ENCODE measurements at regions not wholly inside any gene's neighbourhood (a gene's known extent, or its start where the extent isn't known, plus 50 kb on each side); places are given as distances from the start of the nearest gene placed in this dataset.
"Not testable (repeated sequence)": the region's sequence is repeated elsewhere in the genome, so short reads cannot be mapped to it uniquely, and the experiment has no call there.

DNA sequence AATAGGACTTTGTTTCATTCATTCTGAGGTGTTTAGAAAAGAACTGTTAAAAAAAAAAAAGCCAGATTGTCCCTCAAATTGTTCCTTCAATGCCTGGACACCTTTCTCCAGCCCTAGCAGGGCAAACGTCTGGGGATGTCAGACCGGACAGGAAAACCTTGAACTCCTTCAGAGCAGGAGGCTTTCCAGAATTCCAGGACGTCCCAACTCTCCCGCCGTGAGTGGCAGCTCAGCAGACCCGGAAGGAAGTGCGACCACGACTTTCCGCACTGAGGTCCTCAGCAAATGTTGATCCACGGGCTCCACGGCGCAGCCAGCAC lies 139.1 kb downstream of the DLL1 start:
- H3K27ac ChIP-seq (ENCODE audit: low read length), result no peak overlapping the region
- no peak for DNase-seq (ENCODE audit: low read depth, low spot score)
- H3K36me3 ChIP-seq (ENCODE audit: control insufficient read depth, insufficient read depth, low read length), result no peaks in the 10 kb centered on the region
- no CpG with 5 or more reads among the region's 12 CpGs for WGBS (ENCODE audit: insufficient coverage, insufficient read length)
- no peaks in the 10 kb centered on the region for H3K27me3 ChIP-seq (ENCODE audit: control insufficient read depth, insufficient read depth, low read length)
- H3K4me1 ChIP-seq (ENCODE audit: control insufficient read depth, insufficient read depth, low read length), result peaks cover 7% of the 10 kb centered on the region
- H3K9me3 ChIP-seq (ENCODE audit: control insufficient read depth, insufficient read depth, low read length), result no peaks in the 10 kb centered on the region
- no peak overlapping the region for H3K4me3 ChIP-seq (ENCODE audit: low read length)

DNA sequence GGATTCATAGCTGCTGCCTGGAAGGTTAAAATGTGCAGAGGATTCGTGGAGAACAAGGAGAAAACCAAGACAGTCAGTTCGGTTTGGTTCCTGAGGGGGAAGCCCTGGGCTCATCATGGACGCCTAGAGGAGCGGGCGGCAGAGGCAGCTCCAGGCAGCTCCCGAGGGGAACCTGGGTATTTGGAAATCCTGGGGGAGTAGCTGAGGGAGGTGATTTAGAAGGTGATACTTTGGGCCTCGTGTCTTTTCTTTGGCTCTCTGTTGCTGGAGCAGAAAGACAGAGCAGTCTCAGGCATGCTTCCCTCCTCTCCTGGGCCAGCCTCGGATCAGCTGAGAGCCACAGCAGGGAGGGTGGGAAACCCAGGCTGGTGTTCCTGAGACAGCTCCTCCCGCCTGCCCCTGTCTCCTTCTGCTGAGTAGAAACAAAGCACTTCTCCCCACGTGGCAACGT lies 139.5 kb downstream of the DLL1 start:
- Histone ChIP-seq H3K4me1 (ENCODE audit: control insufficient read depth, insufficient read depth, low read length) (peaks cover 7% of the 10 kb centered on the region), H3K36me3 (ENCODE audit: control insufficient read depth, insufficient read depth, low read length) (no peaks in the 10 kb centered on the region), H3K9me3 (ENCODE audit: control insufficient read depth, insufficient read depth, low read length) (no peaks in the 10 kb centered on the region), H3K27me3 (ENCODE audit: control insufficient read depth, insufficient read depth, low read length) (no peaks in the 10 kb centered on the region), H3K4me3 (ENCODE audit: low read length) (no peak overlapping the region), H3K27ac (ENCODE audit: low read length) (no peak overlapping the region)
- DNase-seq (ENCODE audit: low read depth, low spot score), result no peak
- WGBS (ENCODE audit: insufficient coverage, insufficient read length), result no CpG with 5 or more reads among the region's 11 CpGs

DNA sequence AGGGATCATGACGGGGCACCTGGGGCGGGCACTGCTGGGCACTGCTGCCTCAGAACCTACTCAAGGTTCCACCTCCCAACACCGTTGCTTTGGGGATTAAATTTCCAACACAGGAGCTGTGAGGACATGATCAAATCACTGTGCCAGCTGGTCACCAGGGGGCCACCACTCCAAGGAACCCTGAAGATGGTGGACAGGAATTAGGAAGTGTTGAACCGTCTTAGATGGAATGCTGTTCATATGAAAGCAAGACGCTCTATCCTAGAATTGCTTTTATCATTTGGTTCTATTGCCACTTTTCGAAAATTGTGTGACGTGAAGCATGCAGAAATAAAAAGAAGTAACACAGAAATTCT lies 140.3 kb downstream of the DLL1 start:
- no peaks in the 10 kb centered on the region for H3K36me3 ChIP-seq (ENCODE audit: control insufficient read depth, insufficient read depth, low read length)
- peaks cover 7% of the 10 kb centered on the region for H3K4me1 ChIP-seq (ENCODE audit: control insufficient read depth, insufficient read depth, low read length)
- H3K27me3 ChIP-seq (ENCODE audit: control insufficient read depth, insufficient read depth, low read length), result no peaks in the 10 kb centered on the region
- no peak overlapping the region for H3K27ac ChIP-seq (ENCODE audit: low read length)
- H3K4me3 ChIP-seq (ENCODE audit: low read length), result no peak overlapping the region
- DNase-seq (ENCODE audit: low read depth, low spot score), result no peak
- no peaks in the 10 kb centered on the region for H3K9me3 ChIP-seq (ENCODE audit: control insufficient read depth, insufficient read depth, low read length)
- WGBS (ENCODE audit: insufficient coverage, insufficient read length), result no CpG with 5 or more reads among the region's 7 CpGs

DNA sequence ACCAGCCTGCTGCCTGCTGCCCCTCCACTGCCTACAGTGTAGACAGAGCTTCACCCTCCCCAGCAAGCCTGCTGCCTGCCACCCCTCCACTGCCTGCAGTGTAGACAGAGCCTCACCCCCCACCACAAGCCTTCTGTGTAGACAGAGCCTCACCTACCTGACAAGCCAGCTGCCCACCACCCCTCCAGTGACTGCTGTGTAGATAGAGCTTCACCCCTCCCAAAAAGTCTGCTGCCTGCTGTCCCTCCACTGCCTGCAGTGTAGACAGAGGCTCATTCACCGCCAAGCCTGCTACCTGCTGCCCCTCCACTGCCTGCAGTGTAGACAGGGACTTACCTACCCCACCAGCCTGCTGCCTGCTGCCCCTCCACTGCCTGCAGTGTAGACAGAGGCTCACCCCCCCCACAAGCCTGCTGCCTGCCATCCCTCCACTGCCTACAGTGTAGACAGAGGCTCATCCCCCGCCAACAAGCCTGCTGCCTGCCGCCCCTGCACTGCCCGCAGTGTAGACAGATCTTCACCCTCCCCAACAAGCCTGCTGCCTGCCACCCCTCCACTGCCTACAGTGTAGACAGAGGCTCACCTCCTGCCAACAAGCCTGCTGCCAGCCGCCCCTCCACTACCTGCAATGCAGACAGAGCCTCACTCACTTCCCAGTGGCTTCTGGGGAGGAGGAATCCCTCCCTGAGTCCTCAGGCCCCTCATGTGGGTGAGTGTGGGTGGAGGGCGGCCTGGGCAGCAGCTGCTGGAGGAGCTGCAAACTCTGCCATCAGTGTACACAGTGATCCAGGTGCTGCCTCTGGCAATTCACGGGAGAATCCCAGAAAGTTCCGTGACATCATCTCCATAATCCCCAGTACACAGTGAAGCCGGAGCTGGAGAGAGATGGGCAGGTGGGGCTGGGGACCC lies 140.9 kb downstream of the DLL1 start:
- Histone ChIP-seq H3K27me3 (ENCODE audit: control insufficient read depth, insufficient read depth, low read length) (no peaks in the 10 kb centered on the region), H3K9me3 (ENCODE audit: control insufficient read depth, insufficient read depth, low read length) (no peaks in the 10 kb centered on the region), H3K36me3 (ENCODE audit: control insufficient read depth, insufficient read depth, low read length) (no peaks in the 10 kb centered on the region), H3K27ac (ENCODE audit: low read length) (no peak overlapping the region), H3K4me3 (ENCODE audit: low read length) (no peak overlapping the region), H3K4me1 (ENCODE audit: control insufficient read depth, insufficient read depth, low read length) (peaks cover 7% of the 10 kb centered on the region)
- no CpG with 5 or more reads among the region's 9 CpGs for WGBS (ENCODE audit: insufficient coverage, insufficient read length)
- DNase-seq (ENCODE audit: low read depth, low spot score), result no peak

DNA sequence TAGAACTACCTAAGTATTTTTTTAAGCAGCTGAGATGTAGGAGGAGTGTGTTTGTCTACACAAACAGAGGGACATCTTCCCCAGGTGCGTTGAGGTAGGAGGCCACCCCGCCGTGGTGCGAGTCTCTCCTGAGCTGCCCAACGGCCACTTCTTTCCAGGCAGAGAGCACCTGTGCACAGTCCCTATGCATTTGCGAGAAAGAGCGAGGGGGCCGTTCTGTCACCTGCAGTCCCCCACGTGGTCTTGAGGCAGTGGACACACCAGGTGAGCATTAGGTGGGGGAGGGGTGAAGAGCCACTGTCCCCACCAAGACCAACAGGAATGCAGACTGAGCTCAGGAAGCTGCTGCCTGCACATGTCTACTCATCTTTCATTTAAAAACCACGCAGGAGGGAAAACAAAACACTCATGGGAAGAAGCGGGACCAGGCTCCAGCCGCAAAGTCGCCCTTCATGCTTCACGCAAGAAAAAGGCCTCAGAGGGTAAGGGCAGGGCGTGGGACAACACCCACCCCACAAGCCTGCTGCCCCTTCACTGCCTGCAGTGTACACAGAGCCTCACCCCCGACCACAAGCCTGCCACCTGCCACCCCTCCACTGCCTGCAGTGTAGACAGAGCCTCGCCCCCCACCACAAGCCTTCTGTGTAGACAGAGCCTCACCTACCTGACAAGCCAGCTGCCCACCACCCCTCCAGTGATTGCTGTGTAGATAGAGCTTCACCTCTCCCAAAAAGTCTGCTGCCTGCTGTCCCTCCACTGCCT lies 142.0 kb downstream of the DLL1 start:
- no peaks in the 10 kb centered on the region for H3K36me3 ChIP-seq (ENCODE audit: control insufficient read depth, insufficient read depth, low read length)
- DNase-seq (ENCODE audit: low read depth, low spot score), result no peak
- WGBS (ENCODE audit: insufficient coverage, insufficient read length), result no CpG with 5 or more reads among the region's 17 CpGs
- H3K27ac ChIP-seq (ENCODE audit: low read length), result no peak overlapping the region
- H3K27me3 ChIP-seq (ENCODE audit: control insufficient read depth, insufficient read depth, low read length), result no peaks in the 10 kb centered on the region
- H3K9me3 ChIP-seq (ENCODE audit: control insufficient read depth, insufficient read depth, low read length), result no peaks in the 10 kb centered on the region
- H3K4me1 ChIP-seq (ENCODE audit: control insufficient read depth, insufficient read depth, low read length), result peaks cover 7% of the 10 kb centered on the region
- no peak overlapping the region for H3K4me3 ChIP-seq (ENCODE audit: low read length)

DNA sequence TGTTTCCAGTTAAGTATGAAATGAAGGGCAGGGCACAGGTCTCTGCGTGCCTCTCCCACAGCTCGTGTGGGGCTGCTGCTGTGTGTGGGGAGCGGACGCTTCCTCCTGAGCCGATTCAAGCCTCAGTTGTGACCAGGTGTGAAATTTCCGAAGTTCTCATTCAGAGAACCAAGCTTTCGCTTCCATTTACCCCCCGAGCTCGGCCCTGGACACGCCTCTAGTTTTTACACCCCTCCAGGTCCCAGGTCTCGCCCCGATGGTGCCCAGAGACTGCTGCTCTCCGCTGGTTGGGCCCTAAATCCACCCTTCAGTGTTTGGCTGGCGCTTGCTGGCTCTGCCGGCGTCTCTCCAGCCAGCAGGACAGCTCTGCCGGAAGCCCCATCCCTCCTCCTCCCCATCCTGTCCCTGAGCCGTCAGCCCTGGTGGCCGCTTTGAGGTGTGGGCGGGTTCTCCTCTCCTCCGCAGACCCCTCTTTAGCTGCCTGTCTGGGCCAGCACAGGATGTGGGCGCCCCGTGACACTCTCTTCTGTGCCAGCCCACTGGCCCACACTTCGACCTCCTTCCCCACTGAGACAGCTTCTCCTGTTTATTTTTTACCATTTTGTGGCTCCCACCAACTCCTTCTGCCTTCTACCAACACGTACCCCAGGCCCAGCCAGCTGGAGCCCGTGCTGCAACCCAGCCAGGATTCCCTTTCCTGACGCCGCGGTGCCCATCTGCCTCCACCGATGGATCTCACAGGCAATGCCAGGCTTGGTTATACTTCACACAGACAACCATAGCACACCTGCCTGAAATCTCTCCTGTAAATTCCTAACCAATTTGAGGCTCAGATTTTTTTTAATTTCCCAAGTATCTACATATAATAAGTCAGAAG lies 142.8 kb downstream of the DLL1 start:
- Histone ChIP-seq H3K36me3 (ENCODE audit: control insufficient read depth, insufficient read depth, low read length) (no peaks in the 10 kb centered on the region), H3K4me1 (ENCODE audit: control insufficient read depth, insufficient read depth, low read length) (peaks cover 4% of the 10 kb centered on the region), H3K4me3 (ENCODE audit: low read length) (no peak overlapping the region), H3K9me3 (ENCODE audit: control insufficient read depth, insufficient read depth, low read length) (no peaks in the 10 kb centered on the region), H3K27me3 (ENCODE audit: control insufficient read depth, insufficient read depth, low read length) (no peaks in the 10 kb centered on the region), H3K27ac (ENCODE audit: low read length) (no peak overlapping the region)
- no CpG with 5 or more reads among the region's 30 CpGs for WGBS (ENCODE audit: insufficient coverage, insufficient read length)
- DNase-seq (ENCODE audit: low read depth, low spot score), result no peak

DNA sequence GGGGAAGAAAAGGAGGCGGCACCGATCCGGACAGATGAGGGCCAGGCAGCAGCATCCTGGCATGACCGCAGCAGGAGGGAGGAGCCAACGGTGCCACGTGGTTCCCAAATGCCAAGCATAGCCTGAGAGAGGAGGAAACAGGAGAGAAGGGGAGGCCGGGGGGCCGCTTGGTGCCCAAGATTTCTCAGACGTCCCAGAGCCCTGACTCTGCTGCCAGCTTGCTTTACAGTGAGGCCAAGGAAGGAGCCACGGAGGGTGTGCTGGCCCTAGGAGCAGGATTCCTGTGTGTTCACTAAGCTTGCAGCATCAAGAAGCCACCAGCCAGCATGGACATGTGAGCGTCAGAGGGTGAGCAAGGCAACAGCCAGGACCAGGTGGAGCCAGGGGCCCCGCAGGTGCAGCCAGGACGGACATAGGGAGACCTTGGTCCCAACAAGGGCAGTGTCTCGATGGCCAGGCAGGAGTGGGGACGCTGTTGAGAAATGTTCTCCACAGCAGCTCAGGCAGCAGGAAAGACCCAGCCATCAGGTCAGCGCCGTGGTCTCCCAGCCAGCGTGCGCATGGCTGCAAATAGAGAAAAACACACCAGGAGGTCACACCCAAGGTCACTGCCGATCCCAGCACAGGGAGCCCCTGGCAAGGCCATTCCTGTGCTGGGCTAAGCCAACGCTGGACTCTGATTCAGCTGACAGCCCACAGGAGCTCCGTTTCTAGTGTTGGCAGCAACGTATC lies 143.7 kb downstream of the DLL1 start:
- H3K27me3 ChIP-seq (ENCODE audit: control insufficient read depth, insufficient read depth, low read length), result no peaks in the 10 kb centered on the region
- H3K27ac ChIP-seq (ENCODE audit: low read length), result no peak overlapping the region
- H3K4me3 ChIP-seq (ENCODE audit: low read length), result no peak overlapping the region
- H3K4me1 ChIP-seq (ENCODE audit: control insufficient read depth, insufficient read depth, low read length), result no peaks in the 10 kb centered on the region; the same call in none of the 2 replicates
- no peaks in the 10 kb centered on the region for H3K36me3 ChIP-seq (ENCODE audit: control insufficient read depth, insufficient read depth, low read length)
- no peak for DNase-seq (ENCODE audit: low read depth, low spot score)
- WGBS (ENCODE audit: insufficient coverage, insufficient read length), result no CpG with 5 or more reads among the region's 23 CpGs
- no peaks in the 10 kb centered on the region for H3K9me3 ChIP-seq (ENCODE audit: control insufficient read depth, insufficient read depth, low read length)

DNA sequence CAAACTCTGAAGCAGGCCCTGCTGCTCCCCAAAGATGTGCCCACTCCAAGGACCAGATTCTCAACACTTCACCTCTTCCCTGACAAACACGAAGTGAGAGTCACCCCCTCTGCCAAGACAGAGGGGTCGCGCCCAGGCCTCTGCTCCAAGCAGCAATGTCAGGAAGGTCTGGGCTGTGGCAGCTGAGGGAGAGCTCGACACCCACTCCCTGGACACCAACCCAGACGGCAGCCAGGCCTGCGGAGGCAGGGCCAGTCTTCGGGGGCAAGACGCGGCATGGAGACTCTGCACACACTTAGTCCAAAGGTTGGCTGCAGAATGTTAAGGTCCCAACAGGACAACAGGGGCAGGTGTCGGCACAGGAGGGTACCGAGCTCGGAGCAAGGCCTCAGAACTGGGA lies 144.2 kb downstream of the DLL1 start:
- H3K4me3 ChIP-seq (ENCODE audit: low read length), result no peak overlapping the region
- H3K27ac ChIP-seq (ENCODE audit: low read length), result no peak overlapping the region
- no peaks in the 10 kb centered on the region for H3K36me3 ChIP-seq (ENCODE audit: control insufficient read depth, insufficient read depth, low read length)
- no CpG with 5 or more reads among the region's 12 CpGs for WGBS (ENCODE audit: insufficient coverage, insufficient read length)
- DNase-seq (ENCODE audit: low read depth, low spot score), result no peak
- H3K27me3 ChIP-seq (ENCODE audit: control insufficient read depth, insufficient read depth, low read length), result no peaks in the 10 kb centered on the region
- no peaks in the 10 kb centered on the region; the same call in 1 of the 2 replicates for H3K4me1 ChIP-seq (ENCODE audit: control insufficient read depth, insufficient read depth, low read length)
- H3K9me3 ChIP-seq (ENCODE audit: control insufficient read depth, insufficient read depth, low read length), result no peaks in the 10 kb centered on the region

DNA sequence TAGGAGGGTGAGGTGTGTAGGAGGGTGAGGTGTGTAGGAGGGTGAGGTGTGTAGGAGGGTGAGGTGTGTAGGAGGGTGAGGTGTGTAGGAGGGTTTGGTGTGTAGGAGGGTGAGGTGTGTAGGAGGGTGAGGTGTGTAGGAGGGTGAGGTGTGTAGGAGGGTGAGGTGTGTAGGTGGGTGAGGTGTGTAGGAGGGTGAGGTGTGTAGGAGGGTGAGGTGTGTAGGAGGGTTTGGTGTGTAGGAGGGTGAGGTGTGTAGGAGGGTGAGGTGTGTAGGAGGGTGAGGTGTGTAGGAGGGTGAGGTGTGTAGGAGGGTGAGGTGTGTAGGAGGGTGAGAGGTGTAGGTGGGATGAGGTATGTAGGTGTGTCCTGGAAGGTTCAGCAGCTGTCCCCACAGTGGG lies 144.7 kb downstream of the DLL1 start:
- H3K36me3 ChIP-seq (ENCODE audit: control insufficient read depth, insufficient read depth, low read length); DNase-seq (ENCODE audit: low read depth, low spot score); H3K9me3 ChIP-seq (ENCODE audit: control insufficient read depth, insufficient read depth, low read length); H3K4me3 ChIP-seq (ENCODE audit: low read length); H3K27me3 ChIP-seq (ENCODE audit: control insufficient read depth, insufficient read depth, low read length); H3K27ac ChIP-seq (ENCODE audit: low read length); H3K4me1 ChIP-seq (ENCODE audit: control insufficient read depth, insufficient read depth, low read length): not testable (repeated sequence)

DNA sequence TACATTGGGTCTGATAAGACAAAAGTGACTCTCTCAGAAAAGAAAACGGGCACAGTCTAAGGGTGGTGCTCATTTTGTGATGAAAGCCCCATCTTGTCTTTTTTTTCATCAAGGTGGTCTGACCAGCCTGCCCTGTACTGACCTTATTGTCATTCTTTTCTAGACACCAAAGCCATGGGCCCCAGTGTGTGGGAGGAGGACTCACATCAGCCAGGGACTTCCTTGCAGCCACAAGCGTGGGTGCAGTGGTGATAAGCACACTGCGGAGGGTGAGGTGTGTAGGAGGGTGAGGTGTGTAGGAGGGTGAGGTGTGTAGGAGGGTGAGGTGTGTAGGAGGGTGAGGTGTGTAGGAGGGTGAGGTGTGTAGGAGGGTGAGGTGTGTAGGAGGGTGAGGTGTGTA lies 145.2 kb downstream of the DLL1 start:
- not testable (repeated sequence) for H3K27me3 ChIP-seq (ENCODE audit: control insufficient read depth, insufficient read depth, low read length); H3K9me3 ChIP-seq (ENCODE audit: control insufficient read depth, insufficient read depth, low read length); H3K36me3 ChIP-seq (ENCODE audit: control insufficient read depth, insufficient read depth, low read length); H3K4me1 ChIP-seq (ENCODE audit: control insufficient read depth, insufficient read depth, low read length); H3K4me3 ChIP-seq (ENCODE audit: low read length); DNase-seq (ENCODE audit: low read depth, low spot score); H3K27ac ChIP-seq (ENCODE audit: low read length)
- no CpG with 5 or more reads among the region's 3 CpGs for WGBS (ENCODE audit: insufficient coverage, insufficient read length)
